ENCODE measurements at regions not wholly inside any gene's neighbourhood (a gene's known extent, or its start where the extent isn't known, plus 50 kb on each side); places are given as distances from the start of the nearest gene placed in this dataset.

DNA sequence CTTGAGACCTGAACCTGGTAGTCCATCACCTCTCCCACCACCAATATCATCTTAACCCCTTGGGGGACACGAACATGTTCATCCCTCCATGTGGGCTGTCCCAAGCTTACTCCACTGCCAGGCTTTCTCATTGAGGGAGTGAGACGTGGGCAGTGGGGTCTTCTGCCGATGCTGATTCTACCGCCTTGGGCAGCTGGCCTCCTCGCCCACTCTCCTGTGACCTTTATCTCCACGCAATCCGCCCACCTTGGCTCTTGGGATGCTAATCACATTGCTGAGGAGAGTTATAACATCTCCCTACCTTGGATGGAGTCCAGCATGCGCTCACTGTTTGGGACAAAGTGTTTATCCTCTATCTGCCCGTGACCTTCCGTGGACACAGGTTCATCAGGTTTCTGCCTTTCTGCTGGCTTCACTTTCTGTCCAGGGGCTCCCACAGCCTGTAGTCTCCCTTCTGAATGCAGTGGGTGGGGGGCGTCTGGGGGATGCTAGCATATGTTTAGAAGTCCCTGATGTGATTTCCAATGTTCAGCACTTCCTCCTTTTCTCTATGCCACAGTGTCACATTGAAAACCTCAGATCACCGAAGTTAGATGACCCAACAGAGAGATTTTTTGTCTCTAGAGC, 53.2 kb upstream of the ESRRB start:
- H3K9me3 ChIP-seq (ENCODE audit: control insufficient read depth, insufficient read depth, low read depth, low read length), result no peaks in the 10 kb centered on the region
- no peak overlapping the region for H3K27ac ChIP-seq (ENCODE audit: low read depth, low read length)
- H3K9ac ChIP-seq (ENCODE audit: low read length), result no peak overlapping the region
- no peaks in the 10 kb centered on the region; the same call in 1 of the 2 replicates for H3K27me3 ChIP-seq (ENCODE audit: control insufficient read depth, insufficient read depth, low read length)
- H3K4me1 ChIP-seq (ENCODE audit: control insufficient read depth, insufficient read depth, low read length), result no peaks in the 10 kb centered on the region
- no peaks in the 10 kb centered on the region for H3K36me3 ChIP-seq (ENCODE audit: control insufficient read depth, insufficient read depth, low read length)
- H3K4me3 ChIP-seq (ENCODE audit: low read depth, low read length), result no peak overlapping the region

DNA sequence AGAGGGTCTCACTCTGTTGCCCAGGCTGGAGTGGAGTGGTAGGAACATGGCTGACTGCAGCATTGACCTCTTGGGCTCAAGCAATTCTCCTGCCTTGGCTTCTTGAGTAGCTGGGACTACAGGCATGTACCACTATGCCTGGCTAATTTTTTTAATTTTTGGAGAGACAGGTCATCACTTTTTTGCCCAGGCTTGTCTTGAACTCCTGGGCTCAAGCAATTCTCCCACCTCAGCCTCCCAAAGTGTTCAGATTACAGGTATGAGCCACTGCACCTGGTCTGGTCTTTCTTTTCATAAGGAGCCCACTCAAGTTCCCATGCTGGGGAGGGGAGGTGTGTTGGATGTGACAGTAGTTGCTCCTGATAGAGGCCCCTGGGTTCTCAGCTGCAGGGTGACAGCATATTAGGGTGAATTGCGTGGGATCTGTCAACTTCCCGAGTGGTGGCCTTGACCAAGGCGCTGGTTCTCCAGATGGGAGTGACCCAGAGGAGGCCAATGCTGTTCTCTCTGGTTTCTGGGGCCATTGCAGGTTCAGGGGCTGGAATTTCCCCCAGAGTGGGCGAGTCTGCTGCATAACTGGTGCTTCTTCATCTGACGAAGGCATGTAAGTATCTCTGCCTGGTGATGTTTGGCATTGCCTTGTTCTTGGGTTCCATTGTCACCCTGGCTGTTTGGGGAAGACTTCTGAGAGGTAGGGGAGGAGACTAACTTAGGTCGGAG, 52.4 kb upstream of the ESRRB start:
- Histone ChIP-seq H3K27me3 (ENCODE audit: control insufficient read depth, insufficient read depth, low read length) (peaks cover 7% of the 10 kb centered on the region), H3K36me3 (ENCODE audit: control insufficient read depth, insufficient read depth, low read length) (no peaks in the 10 kb centered on the region), H3K4me1 (ENCODE audit: control insufficient read depth, insufficient read depth, low read length) (peaks cover 5% of the 10 kb centered on the region), H3K9ac (ENCODE audit: low read length) (no peak overlapping the region), H3K9me3 (ENCODE audit: control insufficient read depth, insufficient read depth, low read depth, low read length) (no peaks in the 10 kb centered on the region), H3K27ac (ENCODE audit: low read depth, low read length) (no peak overlapping the region), H3K4me3 (ENCODE audit: low read depth, low read length) (no peak overlapping the region)

DNA sequence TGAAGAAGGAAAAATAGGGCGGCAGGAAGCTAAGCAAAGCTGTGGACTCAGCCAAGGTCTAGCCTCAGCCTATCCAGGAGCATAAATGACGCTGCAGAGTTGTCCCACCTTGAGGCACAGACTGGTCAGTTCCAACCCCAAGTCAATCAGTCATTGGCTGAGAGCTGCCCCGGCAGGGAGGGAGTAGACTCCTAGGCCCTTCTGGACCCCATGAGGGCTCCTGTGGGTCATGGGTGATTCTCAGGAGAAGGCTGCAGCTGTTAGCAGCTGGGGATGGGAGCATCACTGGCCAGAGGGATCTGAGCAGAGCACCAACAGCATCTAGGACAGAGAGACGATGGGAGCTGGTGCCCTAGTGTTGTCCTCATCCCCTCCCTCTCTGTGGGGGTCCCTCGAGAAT, 51.8 kb upstream of the ESRRB start:
- Histone ChIP-seq H3K27me3 (ENCODE audit: control insufficient read depth, insufficient read depth, low read length) (peaks cover 14% of the 10 kb centered on the region), H3K27ac (ENCODE audit: low read depth, low read length) (no peak overlapping the region), H3K9ac (ENCODE audit: low read length) (no peak overlapping the region), H3K4me3 (ENCODE audit: low read depth, low read length) (no peak overlapping the region), H3K9me3 (ENCODE audit: control insufficient read depth, insufficient read depth, low read depth, low read length) (no peaks in the 10 kb centered on the region), H3K36me3 (ENCODE audit: control insufficient read depth, insufficient read depth, low read length) (no peaks in the 10 kb centered on the region), H3K4me1 (ENCODE audit: control insufficient read depth, insufficient read depth, low read length) (peaks cover 12% of the 10 kb centered on the region)

Measured in HUES6 (cell line).